Left colon (tissue), 2 donors: ENCODE measurements at regions not wholly inside any gene's neighbourhood (a gene's known extent, or its start where the extent isn't known, plus 50 kb on each side); places are given as distances from the start of the nearest gene placed in this dataset.

Experiments used
- ATAC-seq: fragments of 200-7000 bp; cut with Tn5 transposase; one replicate; pipeline ENCODE4 v1.9.1; 2020; ENCODE audit warnings: mild to moderate bottlenecking, moderate library complexity
- DNase-seq, 2 donors: peaks; one replicate each; pipeline ENCODE4 v3.0.0-alpha.2; 2020
- intact Hi-C, 2 donors: fragments of 100-400 bp; cut with DNase I in 1 of 2; cut with micrococcal nuclease in 1 of 2; formaldehyde crosslinking; loops; one replicate each; pipeline versions ENCODE4 v1.11.2 to v1.14.0; 2022; cut with DNase I, micrococcal nuclease
- donor health status: DM: no; HTN: no; CAD: no.
- donor health status: DM: yes; HTN: yes; CAD: no.

- intact Hi-C loops = no loop called here
- no peak for DNase-seq
- no peak for ATAC-seq
Observed at GRCh38 chr20:6471871-6472270, 295.6 kb upstream of the BMP2 start.

GRCh38 chr20:6471110-6471647 lies 296.3 kb upstream of the BMP2 start:
- no peak for DNase-seq
- no peak for ATAC-seq
- intact Hi-C loops = no loop called here

DNA sequence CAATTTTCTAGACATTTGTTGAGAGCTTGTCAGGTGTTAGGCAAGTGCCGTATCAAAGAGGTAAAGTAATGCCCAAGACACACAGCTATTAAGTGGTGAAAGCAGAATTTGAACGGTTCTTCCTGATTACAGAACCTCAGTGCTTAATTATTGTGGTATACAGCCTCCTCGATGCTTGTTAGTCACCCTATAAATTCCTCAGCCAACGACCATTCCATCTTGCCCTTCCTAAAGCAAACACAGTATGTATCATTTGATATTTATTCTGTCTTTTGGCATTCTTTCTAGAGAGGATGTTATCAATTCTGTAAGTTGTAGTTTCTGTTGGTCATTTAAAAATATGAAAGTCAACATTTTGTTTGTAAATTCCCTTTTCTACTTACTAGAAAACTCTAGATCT lies 297.8 kb upstream of the BMP2 start:
- intact Hi-C loops = no loop called here
- ATAC-seq = no peak

GRCh38 chr20:6468423-6469116 lies 298.9 kb upstream of the BMP2 start:
- DNase-seq = no peak
- intact Hi-C loops = no loop called here
- ATAC-seq = no peak

More for the DNA sequence above, 297.8 kb upstream of the BMP2 start:
- DNase-seq = no peak

DNA sequence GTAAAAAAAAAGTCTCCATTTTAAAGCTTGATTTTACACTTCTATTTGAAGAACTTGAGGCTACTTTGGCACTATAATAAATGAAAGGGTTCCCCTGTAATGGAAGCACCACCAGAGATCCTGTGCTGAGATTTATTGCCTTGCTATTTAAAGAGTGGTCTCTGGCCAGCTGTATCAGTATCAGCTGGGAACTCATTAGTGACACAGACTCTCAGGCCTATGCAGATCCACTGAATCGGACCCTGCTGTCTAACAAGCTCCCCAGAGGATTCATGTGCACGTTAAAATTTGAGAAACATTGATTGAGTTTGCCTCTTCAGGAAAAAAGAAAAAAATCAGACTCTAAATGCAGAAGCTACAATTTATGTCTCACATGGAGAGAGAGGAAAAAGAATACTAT lies 299.9 kb upstream of the BMP2 start:
- DNase-seq (no peak), ATAC-seq (no peak)
- intact Hi-C loops = no loop called here

DNA sequence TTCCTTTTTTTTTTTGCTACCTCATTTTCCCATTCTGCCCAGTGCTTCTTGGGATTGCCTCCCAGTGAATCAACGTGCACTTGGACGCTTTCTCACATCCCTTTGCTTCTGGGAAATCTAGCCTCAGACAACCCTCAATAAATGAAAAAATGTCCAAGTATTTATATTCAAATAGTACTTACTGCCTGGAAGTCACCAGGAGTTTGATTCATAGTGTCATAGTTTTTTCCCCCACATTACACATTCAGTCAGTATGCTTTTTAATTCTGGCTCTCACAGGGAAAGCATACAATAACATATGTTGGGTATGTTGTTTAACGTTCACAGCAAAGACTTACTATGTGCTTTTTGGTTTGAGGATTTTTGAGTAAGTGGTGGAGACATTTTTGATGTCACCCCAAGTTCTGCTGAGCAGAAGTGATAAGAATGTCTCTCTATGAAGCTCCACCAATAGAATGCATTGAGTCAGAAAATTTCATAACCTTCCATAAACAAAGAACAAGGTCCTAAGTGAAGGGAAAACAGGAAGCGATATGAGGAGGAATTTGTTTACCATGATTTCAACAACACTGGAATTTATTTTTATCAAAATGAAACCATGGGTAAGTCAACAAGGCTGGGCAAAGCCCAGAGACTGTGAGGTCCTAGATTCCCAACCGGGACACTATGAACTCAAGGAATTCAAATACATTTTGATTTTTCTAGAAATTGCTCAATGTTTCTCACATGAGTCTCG lies 301.2 kb upstream of the BMP2 start:
- no peak for DNase-seq
- no peak for ATAC-seq
- intact Hi-C loops = no loop called here

DNA sequence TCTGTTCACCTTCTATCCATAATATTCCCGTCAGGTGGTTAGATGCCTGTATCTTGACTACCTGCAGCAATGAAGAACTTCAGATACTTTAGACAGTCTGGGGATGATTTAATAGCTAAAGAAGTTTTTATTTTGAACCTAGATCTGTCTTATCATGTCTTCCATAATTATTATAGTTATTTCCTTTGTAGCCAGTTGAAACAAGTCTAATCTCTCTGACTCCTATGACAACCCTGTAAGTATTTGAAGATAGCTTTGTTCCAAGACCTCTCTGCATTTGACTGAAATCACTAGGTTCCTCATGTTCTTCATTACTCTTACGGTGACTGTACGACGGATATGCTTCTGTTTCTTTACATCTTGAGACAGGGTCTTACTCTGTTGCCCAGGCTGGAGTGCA lies 316.6 kb upstream of the BMP2 start:
- ATAC-seq = no peak
- intact Hi-C loops = no loop called here
- DNase-seq = no peak

DNA sequence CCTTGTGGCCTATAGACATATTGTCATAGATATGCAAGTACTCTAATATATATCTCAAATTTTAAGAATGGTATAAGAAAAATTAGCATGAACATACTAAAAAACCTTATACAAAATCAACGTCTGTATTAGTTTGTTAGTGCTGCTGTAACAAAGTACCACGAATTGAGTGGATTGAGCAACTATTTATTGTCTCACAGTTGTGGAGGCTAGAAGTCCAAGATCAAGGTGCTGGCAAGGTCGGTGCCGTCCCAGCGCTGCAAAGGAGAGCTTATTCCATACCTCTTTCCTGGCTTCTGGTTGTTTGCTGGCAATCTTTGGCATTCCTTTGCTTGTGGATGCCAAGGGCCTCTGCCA lies 317.6 kb upstream of the FERMT1 start:
- intact Hi-C loops = no loop called here
- DNase-seq (no peak), ATAC-seq (no peak)

- ATAC-seq = no peak
Observed at GRCh38 chr20:6439737-6440442, 317.1 kb upstream of the FERMT1 start.

DNA sequence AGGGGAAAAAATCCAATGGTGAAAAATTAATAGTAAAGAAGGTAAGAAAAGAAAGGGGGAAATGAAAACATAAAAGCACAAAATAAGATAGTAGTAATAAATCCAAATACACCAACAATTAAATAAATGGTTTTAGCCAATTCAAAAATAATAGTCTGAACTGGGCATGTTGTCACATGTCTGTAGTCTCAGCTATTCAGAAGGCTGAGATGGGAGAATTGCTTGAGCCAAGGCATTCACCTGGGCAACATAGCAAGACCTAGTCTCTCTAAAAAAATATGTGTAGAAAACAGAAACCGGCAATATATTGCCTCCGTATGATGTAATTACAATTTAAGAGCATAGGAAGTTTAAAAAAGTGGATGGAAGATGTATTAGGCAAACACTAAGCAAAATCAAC lies 311.3 kb upstream of the FERMT1 start:
- no peak for ATAC-seq
- intact Hi-C loops = no loop called here
- no peak for DNase-seq

More at GRCh38 chr20:6439737-6440442, 317.1 kb upstream of the FERMT1 start:
- no peak for DNase-seq
- intact Hi-C loops = no loop called here

DNA sequence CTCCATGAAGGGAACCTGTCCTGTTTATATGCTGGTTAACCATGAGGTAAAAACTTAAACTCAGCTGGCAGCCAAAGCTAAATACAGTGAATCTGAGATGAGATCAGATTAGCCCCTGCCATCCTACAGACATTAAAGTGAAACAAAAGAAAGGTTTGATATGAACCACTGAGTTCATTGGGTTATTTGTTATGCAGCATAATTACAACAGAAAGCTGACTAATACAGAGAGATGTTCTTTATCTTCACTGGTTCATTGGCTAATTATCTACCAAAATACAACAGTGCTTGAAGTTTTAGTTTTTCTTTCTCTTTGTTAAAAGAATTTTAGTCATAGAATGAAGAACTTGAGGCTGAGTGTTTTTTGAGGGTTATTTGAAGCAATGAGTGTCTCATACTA lies 307.6 kb upstream of the FERMT1 start:
- ATAC-seq (no peak), DNase-seq (no peak)
- intact Hi-C loops = no loop called here

DNA sequence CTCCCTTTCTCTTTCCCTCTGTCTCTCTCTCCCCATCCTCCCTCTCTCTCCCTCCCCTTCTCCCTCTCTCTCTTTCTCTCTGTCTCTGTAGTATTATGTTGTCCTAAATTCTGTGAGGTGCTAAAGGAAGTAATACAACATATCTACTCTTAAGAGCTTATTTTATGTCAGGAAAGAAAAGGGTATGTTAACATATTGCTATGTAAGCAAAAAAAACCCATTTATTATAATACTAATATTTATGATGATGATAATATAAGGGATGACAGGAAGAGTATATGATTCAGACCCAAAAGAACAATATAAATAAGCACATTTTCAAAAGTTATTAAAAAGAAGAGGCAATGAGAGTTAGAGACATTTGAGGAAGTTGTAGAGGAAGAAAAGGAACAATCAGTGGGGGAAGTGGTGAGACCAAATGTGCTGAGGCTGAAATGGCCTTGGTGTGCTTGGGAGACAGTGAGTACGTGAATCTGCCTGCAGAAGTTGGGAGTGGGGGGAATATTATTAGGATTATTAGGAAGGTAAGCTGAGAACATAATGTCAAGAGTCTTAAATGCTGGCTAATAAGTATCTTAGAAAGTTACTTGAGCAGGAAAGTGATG lies 303.6 kb upstream of the FERMT1 start:
- no peak for DNase-seq
- ATAC-seq = no peak
- intact Hi-C loops = no loop called here

GRCh38 chr20:6421321-6422248 lies 298.8 kb upstream of the FERMT1 start:
- DNase-seq (no peak), ATAC-seq (no peak)
- intact Hi-C loops = no loop called here

DNA sequence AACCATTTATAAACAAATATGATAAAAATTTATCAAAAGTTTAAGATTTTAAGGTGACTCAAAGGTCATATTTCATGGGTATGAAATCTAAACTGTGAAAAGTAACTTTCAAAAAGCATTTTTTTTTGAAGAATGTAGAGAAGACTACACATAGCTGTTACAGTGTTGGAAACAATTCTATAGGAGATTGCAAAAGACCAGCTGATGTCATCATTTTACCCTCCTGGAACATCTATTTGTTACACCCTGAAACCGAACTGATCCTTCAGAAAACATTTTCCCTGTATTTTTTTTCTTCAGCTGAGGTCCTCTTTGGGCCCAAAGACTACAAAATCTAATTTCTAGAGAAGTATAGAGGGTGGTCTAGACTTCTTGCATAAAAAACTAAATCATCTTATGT lies 297.5 kb upstream of the FERMT1 start:
- DNase-seq (no peak), ATAC-seq (no peak)
- intact Hi-C loops = no loop called here

DNA sequence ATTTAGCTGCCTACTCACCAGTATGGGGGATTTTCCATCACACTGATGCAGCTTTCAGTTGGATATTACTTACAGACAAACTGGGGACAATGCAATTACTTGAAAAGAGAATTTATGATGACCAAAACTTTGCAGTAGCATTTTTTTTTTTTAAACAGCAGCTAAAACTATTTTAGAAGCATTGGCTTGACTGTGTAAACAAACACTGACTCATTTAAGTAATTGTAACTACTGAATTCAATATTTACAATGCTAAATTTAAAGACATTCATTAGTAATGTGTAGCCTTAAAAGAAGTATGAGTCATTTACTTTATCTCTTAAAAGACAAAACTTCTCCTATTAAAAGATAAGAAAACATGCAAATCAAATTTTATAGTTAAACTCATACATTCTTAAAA lies 295.9 kb upstream of the FERMT1 start:
- intact Hi-C loops = no loop called here
- DNase-seq (no peak), ATAC-seq (no peak)

DNA sequence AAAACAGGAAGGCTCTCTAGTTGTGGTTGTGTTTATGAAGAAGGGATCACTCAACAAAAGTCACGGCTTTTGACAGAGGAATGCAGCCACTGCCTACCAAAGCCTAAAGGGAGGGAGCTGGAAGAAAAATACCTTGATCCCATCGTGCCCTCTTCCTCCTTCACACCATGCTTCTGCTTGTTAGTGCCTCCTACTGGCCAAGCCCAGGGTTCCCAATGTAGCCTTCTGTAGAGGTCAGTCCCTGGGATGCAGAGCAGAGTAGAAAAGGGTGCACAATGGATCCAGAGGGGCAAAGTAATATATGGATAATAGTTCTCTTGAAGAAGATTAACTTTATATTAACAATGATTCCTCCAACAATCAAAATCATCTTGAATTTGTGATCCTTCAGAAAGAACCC lies 293.5 kb upstream of the FERMT1 start:
- intact Hi-C loops = no loop called here
- ATAC-seq (no peak), DNase-seq (no peak)

DNA sequence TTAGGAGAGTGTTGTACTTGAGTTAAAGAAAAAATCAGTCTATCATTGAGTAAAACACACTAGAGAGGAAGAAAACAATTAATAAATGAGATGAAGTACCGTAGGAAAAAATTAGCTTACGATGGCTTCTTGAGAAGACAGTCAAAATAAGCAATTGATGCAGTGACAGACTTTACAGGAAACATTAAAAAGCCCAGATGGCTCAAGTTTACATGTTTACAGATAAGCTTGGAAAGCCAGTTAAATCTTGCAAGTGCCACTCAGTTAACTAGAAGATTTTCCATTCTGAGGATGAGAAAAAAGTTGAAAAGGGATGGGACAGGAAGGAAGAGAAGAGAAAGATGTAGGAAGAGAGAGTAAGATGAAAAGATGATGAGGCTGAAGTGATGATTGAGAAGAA lies 288.8 kb upstream of the FERMT1 start:
- intact Hi-C loops = no loop called here
- DNase-seq = no peak
- ATAC-seq = no peak

DNA sequence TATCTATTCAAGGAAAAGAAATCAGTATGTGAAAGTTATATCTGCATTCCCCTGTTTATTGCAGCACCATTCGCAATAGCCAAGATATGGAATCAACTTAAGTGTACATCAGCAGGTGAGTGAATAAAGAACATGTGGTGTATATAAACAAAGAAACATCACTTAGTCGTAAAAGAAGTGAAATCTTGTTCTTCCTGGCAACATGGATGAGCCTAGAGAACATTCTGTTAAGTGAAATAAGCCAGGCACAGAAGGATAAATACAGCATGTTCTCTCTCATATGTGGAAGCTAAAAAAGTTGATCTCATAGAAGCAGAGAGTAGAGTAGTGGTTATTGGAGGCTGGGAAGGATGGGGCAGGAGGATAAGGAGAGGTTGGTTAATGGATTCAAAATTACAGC lies 287.9 kb upstream of the FERMT1 start:
- intact Hi-C loops = no loop called here

GRCh38 chr20:6407163-6407562 lies 284.3 kb upstream of the FERMT1 start:
- no peak for ATAC-seq
- no peak for DNase-seq
- intact Hi-C loops = no loop called here

More for the DNA sequence above, 287.9 kb upstream of the FERMT1 start:
- no peak for DNase-seq
- no peak for ATAC-seq
